HG03280 (cell line): ENCODE measurements at regions not wholly inside any gene's neighbourhood (a gene's known extent, or its start where the extent isn't known, plus 50 kb on each side); places are given as distances from the start of the nearest gene placed in this dataset.

Source experiments
- ATAC-seq: cut with Tn5 transposase; IDR thresholded peaks from one replicate; pipeline ENCODE4 v1.9.1; 2021; ENCODE audit warnings: mild to moderate bottlenecking, moderate library complexity; ENCODE audit not compliant: unreplicated experiment

- no peak for ATAC-seq
Measured at GRCh38 chr10:121217331-121217730, 366.2 kb downstream of the WDR11 start.

- no peak for ATAC-seq
Measured at GRCh38 chr10:121221072-121221471, 369.9 kb downstream of the WDR11 start.

- ATAC-seq, result no peak
Measured at GRCh38 chr10:121221991-121222390, 370.8 kb downstream of the WDR11 start.

- no peak for ATAC-seq
Measured at GRCh38 chr10:121222842-121223241, 371.7 kb downstream of the WDR11 start.

- no peak for ATAC-seq
Measured at GRCh38 chr10:121231079-121231478, 367.2 kb downstream of the FGFR2 start.

- ATAC-seq, result no peak
Measured at GRCh38 chr10:121232494-121232893, 365.8 kb downstream of the FGFR2 start.

GRCh38 chr10:121235692-121236091 is 362.6 kb downstream of the FGFR2 start:
- no peak for ATAC-seq

GRCh38 chr10:121236621-121237020 is 361.6 kb downstream of the FGFR2 start:
- no peak for ATAC-seq

- no peak for ATAC-seq
Measured at GRCh38 chr10:121237718-121238117, 360.5 kb downstream of the FGFR2 start.

- ATAC-seq, result no peak
Measured at GRCh38 chr10:121240011-121240410, 358.2 kb downstream of the FGFR2 start.

GRCh38 chr10:121240556-121240955 is 357.7 kb downstream of the FGFR2 start:
- no peak for ATAC-seq

- no peak for ATAC-seq
Measured at GRCh38 chr10:121241337-121241736, 356.9 kb downstream of the FGFR2 start.

- no peak for ATAC-seq
Measured at GRCh38 chr10:121242741-121243608, 355.3 kb downstream of the FGFR2 start.

GRCh38 chr10:121243609-121244241 is 354.5 kb downstream of the FGFR2 start:
- no peak for ATAC-seq

GRCh38 chr10:121244818-121245217 is 353.4 kb downstream of the FGFR2 start:
- ATAC-seq, result no peak

GRCh38 chr10:121245754-121246153 is 352.5 kb downstream of the FGFR2 start:
- no peak for ATAC-seq

- no peak for ATAC-seq
Measured at GRCh38 chr10:121248266-121248665, 350.0 kb downstream of the FGFR2 start.

GRCh38 chr10:121250995-121251764 is 347.1 kb downstream of the FGFR2 start:
- ATAC-seq, result no peak

GRCh38 chr10:121252756-121253155 is 345.5 kb downstream of the FGFR2 start:
- no peak for ATAC-seq

GRCh38 chr10:121260377-121260776 is 337.9 kb downstream of the FGFR2 start:
- no peak for ATAC-seq

GRCh38 chr10:121261665-121262064 is 336.6 kb downstream of the FGFR2 start:
- ATAC-seq, result no peak
